ENCODE measurements at regions not wholly inside any gene's neighbourhood (a gene's known extent, or its start where the extent isn't known, plus 50 kb on each side); places are given as distances from the start of the nearest gene placed in this dataset.

GRCh38 chr20:11255860-11256259 is 582.1 kb upstream of the JAG1 start:
- no peak overlapping the region for H3K4me3 ChIP-seq (ENCODE audit: control insufficient read depth, low read depth, low read length)
- TF ChIP-seq CTCF (conservative IDR thresholded peaks at IDR 0.05; ENCODE audit: control insufficient read depth, insufficient read depth, low read depth, low read length) = no peak
- DNase-seq (ENCODE audit: low read depth) = no peak

GRCh38 chr20:11260611-11261010 is 586.8 kb upstream of the JAG1 start:
- no peak for TF ChIP-seq CTCF (conservative IDR thresholded peaks at IDR 0.05; ENCODE audit: control insufficient read depth, insufficient read depth, low read depth, low read length)
- peak; percentile 30 for DNase-seq (ENCODE audit: low read depth)
- no peak overlapping the region for H3K4me3 ChIP-seq (ENCODE audit: control insufficient read depth, low read depth, low read length)

- DNase-seq (ENCODE audit: low read depth) = peak; percentile 96
- H3K4me3 ChIP-seq (ENCODE audit: control insufficient read depth, low read depth, low read length) = no peak overlapping the region
- no peak for TF ChIP-seq CTCF (conservative IDR thresholded peaks at IDR 0.05; ENCODE audit: control insufficient read depth, insufficient read depth, low read depth, low read length)
Observed at GRCh38 chr20:11261533-11262000, 587.8 kb upstream of the JAG1 start.

GRCh38 chr20:11266571-11266970 is 592.8 kb upstream of the JAG1 start:
- DNase-seq (ENCODE audit: low read depth) = no peak
- no peak for TF ChIP-seq CTCF (conservative IDR thresholded peaks at IDR 0.05; ENCODE audit: control insufficient read depth, insufficient read depth, low read depth, low read length)
- no peak overlapping the region for H3K4me3 ChIP-seq (ENCODE audit: control insufficient read depth, low read depth, low read length)

GRCh38 chr20:11267131-11267761 is 593.4 kb upstream of the JAG1 start:
- H3K4me3 ChIP-seq (ENCODE audit: control insufficient read depth, low read depth, low read length) = no peak overlapping the region
- DNase-seq (ENCODE audit: low read depth) = peak; percentile 95
- TF ChIP-seq CTCF (conservative IDR thresholded peaks at IDR 0.05; ENCODE audit: control insufficient read depth, insufficient read depth, low read depth, low read length) = peak; percentile 31

- DNase-seq (ENCODE audit: low read depth) = no peak
- H3K4me3 ChIP-seq (ENCODE audit: control insufficient read depth, low read depth, low read length) = no peak overlapping the region
- TF ChIP-seq CTCF (conservative IDR thresholded peaks at IDR 0.05; ENCODE audit: control insufficient read depth, insufficient read depth, low read depth, low read length) = no peak
Observed at GRCh38 chr20:11267762-11268335, 594.0 kb upstream of the JAG1 start.

Data from fibroblast of mammary gland (primary cell).